Ramos (cell line): ENCODE measurements at regions not wholly inside any gene's neighbourhood (a gene's known extent, or its start where the extent isn't known, plus 50 kb on each side); places are given as distances from the start of the nearest gene placed in this dataset.

Source experiments
- in situ Hi-C: fragments of 300-500 bp; cut with MboI; formaldehyde crosslinking; loops from one replicate; pipeline ENCODE4 v1.14.3; 2022; ENCODE audit warnings: low sequenced_read_pairs; ENCODE audit not compliant: unreplicated experiment

- in situ Hi-C loops, result loop anchor here (25.0 kb wide), 1 partner anchor 990 kb away; no protein-coding TSS in a partner anchor
These were observed 59.8 kb upstream of the ANTXRL start for GRCh38 chr10:46226900-46227558.

DNA sequence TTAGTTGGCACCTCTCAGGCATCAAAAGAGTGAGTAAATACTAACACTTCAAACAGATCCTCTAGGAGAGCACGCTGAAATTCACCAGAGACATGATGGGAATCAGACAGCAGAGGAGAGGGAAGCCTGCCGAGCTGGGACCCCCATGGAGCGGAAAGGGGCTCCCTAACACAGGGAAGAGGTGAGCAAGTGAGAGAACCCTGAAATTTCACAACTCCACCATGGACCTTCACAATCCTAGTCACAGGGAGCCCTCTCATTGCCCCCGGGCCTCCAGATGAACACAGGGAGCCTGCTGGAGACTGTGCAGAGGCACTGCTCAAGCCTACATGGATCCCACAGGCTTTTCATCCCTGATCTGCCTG, 59.2 kb upstream of the ANTXRL start:
- in situ Hi-C loops, result loop anchor here (25.0 kb wide), 1 partner anchor 990 kb away; no protein-coding TSS in a partner anchor

DNA sequence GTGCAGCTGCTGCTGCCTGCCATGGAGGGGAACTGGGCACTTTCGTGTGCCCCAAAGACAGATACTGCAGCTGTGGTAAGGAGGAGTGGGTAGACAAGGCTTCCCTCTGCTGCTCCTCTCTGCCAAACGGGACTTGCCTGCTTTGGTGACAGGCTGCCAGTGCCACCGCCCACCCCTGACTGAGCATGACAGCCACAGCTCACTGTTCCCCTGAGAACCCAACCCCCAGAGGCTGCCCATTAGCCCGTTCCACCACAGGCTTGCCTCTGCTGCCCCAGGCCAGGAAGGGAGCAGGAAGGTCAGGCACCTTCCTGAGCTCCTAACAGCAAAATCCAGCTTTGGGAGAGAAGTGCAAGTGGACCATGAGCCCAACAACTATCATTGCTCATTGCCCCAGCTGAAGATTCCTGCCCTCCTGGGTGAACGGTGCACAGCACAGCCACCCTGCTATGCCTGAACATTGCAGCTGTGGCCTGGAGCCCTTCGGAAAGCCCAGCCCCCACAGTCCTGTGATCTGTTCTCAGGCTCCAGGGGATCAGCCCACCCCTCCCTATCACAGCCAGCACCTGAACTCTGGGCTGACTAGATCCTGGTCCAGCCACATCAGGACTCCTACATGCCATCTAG, 58.7 kb upstream of the ANTXRL start:
- in situ Hi-C loops, result loop anchor here (25.0 kb wide), 1 partner anchor 991 kb away; no protein-coding TSS in a partner anchor

- in situ Hi-C loops, result loop anchor here (25.0 kb wide), 1 partner anchor 991 kb away; no protein-coding TSS in a partner anchor
These were observed 58.2 kb upstream of the ANTXRL start for GRCh38 chr10:46228563-46229071.

DNA sequence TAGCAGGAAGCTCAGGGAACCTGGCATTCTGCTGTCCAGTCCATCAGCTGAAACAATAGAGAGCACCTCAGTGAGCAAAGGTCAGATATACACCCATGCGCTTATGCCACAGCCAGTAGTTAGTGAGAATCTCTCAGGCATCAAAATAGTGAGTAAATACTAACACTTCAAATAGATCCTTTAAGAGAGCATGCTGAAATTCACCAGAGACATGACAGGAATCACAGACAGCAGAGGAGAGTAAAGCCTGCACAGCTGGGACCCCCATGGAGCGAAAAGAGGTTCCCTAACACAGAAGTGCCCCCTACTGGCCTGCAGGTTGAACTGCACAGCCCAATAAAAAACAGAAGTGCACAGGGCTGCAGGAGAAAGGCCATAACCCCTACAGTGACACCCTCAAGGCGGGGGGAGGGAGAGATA, 57.6 kb upstream of the ANTXRL start:
- in situ Hi-C loops, result loop anchor here (25.0 kb wide), 1 partner anchor 992 kb away; no protein-coding TSS in a partner anchor

GRCh38 chr10:46230615-46231014, 56.2 kb upstream of the ANTXRL start:
- in situ Hi-C loops, result loop anchor here (25.0 kb wide), 1 partner anchor 993 kb away; no protein-coding TSS in a partner anchor

DNA sequence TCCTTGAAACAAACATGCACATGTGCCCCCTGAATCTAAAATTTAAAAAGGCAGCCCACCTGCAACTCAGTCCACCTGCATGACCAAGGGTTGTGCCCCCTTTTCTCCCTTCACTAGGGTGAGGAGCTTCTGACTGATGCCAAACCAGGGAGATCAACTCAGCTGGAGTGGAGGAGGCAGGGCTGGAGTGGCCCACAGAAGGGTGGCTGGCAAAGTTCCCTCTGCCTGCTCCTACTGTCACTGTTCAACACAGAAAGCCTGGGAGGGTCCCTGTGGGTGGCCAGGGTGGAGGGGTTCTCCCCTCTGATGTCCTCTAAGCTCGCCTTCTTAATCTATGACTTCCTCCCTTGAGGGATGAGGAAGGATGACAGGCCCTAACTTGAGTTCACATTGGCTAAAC, 55.7 kb upstream of the ANTXRL start:
- in situ Hi-C loops, result loop anchor here (25.0 kb wide), 1 partner anchor 994 kb away; no protein-coding TSS in a partner anchor

DNA sequence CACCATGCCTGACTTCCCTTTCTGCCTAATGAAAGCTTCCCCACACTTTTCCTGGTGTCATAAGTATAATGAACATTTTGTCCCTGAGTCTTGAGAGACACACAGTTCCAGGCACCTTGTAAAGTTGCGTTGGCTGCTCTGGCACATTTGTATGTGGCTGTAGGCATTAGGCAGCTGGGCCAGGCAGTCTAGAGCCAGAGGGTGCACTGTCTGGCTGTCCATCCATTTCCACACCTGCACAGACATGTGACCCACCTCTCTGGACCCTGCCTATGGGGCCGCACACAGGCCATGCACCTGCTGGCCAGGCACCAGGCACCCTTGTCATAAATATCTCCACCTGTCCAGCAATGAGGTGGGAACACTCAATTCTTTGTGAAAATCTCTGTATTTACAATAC, 54.7 kb upstream of the ANTXRL start:
- in situ Hi-C loops, result loop anchor here (25.0 kb wide), 1 partner anchor 995 kb away; no protein-coding TSS in a partner anchor

DNA sequence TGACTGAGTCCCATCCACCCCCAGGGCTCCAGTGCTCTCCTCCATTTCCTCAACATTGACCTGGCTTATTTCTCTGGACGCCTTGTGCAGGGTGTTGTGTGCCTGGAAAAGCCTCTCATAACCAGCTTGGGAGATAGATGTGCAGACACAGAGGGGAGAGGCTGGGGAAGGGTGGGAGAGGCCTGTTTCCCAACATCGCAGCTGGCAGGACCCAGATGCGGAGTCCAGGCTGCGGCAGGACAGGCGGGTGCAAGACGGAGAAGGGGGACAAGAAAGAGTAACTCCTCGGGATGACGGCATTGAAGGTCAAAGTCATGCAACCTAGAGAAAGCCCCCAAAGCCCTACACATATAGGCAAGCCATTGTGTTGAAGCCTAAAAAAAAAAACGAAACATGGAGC, 54.1 kb upstream of the ANTXRL start:
- in situ Hi-C loops, result loop anchor here (25.0 kb wide), 1 partner anchor 995 kb away; no protein-coding TSS in a partner anchor

- in situ Hi-C loops, result loop anchor here (25.0 kb wide), 1 partner anchor 996 kb away; no protein-coding TSS in a partner anchor
These were observed 53.6 kb upstream of the ANTXRL start for GRCh38 chr10:46233181-46233580.

GRCh38 chr10:46234026-46234425, 52.8 kb upstream of the ANTXRL start:
- in situ Hi-C loops, result loop anchor here (25.0 kb wide), 1 partner anchor 997 kb away; no protein-coding TSS in a partner anchor

GRCh38 chr10:46234431-46235060, 52.3 kb upstream of the ANTXRL start:
- in situ Hi-C loops, result loop anchor here (25.0 kb wide), 1 partner anchor 997 kb away; no protein-coding TSS in a partner anchor

GRCh38 chr10:46235705-46236545, 50.9 kb upstream of the ANTXRL start:
- in situ Hi-C loops, result loop anchor here (25.0 kb wide), 1 partner anchor 999 kb away; no protein-coding TSS in a partner anchor

- in situ Hi-C loops, result loop anchor here (25.0 kb wide), 1 partner anchor 999 kb away; no protein-coding TSS in a partner anchor
These were observed 50.3 kb upstream of the ANTXRL start for GRCh38 chr10:46236546-46236887.

DNA sequence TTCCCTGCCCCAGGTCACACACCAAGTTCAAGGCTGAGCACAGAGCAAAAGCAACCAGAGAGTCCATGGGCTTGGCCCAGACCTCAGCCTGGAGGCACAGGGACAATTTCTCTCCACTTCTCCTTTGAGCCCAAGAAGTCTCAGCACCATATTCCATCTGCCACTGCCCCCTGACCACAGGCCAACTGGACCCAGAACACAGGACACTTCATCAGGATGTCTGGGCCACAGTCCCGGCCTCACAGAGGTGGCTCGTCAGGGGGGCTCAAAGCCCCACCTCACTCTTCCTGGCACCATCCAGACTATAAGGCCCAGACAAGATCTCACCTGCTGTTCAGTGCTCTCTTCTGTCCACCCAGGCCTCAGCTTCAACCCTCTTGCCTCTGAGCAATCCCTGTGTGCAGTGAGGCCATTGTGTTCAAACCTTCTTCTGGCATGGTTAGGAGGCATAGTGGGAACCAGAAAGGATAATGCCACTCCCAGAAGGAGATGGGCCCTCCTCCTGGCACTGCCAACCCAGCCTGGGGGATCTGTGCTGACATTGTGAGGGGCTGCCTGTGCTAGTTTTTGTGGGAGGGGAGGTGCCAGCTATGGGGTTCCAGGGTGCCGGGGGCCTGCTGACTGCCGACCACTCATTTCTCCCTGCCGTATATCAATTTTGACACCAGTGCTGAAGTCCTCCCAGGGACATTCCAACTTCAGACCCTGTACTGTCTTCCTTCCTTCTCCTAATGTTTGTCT, 49.7 kb upstream of the ANTXRL start:
- in situ Hi-C loops, result loop anchor here (25.0 kb wide), 1 partner anchor 1000 kb away; no protein-coding TSS in a partner anchor
